ENCODE measurements at regions not wholly inside any gene's neighbourhood (a gene's known extent, or its start where the extent isn't known, plus 50 kb on each side); places are given as distances from the start of the nearest gene placed in this dataset.

DNA sequence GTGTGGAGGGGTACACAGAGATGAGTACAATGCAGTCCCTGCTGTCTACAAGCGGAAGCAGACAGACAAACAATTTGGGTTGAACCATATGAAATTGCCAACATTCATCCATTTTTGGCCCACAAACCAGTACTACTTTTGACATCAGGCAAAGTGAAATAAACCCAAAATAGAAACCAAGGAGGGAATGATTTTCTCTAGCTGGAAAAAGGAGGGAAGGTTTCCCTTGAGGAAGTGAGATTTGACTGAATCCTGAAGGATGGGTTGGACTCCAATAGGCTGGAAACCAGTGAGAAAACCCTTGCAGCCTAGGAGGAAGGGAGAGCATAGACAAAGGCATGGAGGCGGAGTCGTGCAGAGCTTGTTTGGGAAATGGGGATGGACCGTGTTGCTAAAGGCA, 63.5 kb upstream of the PJA1 start:
- no peak overlapping the region for H3K4me3 ChIP-seq (ENCODE audit: low read depth, low read length)
- TF ChIP-seq, protein P1, sequence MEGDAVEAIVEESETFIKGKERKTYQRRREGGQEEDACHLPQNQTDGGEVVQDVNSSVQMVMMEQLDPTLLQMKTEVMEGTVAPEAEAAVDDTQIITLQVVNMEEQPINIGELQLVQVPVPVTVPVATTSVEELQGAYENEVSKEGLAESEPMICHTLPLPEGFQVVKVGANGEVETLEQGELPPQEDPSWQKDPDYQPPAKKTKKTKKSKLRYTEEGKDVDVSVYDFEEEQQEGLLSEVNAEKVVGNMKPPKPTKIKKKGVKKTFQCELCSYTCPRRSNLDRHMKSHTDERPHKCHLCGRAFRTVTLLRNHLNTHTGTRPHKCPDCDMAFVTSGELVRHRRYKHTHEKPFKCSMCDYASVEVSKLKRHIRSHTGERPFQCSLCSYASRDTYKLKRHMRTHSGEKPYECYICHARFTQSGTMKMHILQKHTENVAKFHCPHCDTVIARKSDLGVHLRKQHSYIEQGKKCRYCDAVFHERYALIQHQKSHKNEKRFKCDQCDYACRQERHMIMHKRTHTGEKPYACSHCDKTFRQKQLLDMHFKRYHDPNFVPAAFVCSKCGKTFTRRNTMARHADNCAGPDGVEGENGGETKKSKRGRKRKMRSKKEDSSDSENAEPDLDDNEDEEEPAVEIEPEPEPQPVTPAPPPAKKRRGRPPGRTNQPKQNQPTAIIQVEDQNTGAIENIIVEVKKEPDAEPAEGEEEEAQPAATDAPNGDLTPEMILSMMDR (IDR thresholded peaks at IDR 0.05; ENCODE audit: insufficient read depth, low read depth, low read length, missing control alignments) = no peak
- no peak for DNase-seq (ENCODE audit: low read depth)

DNA sequence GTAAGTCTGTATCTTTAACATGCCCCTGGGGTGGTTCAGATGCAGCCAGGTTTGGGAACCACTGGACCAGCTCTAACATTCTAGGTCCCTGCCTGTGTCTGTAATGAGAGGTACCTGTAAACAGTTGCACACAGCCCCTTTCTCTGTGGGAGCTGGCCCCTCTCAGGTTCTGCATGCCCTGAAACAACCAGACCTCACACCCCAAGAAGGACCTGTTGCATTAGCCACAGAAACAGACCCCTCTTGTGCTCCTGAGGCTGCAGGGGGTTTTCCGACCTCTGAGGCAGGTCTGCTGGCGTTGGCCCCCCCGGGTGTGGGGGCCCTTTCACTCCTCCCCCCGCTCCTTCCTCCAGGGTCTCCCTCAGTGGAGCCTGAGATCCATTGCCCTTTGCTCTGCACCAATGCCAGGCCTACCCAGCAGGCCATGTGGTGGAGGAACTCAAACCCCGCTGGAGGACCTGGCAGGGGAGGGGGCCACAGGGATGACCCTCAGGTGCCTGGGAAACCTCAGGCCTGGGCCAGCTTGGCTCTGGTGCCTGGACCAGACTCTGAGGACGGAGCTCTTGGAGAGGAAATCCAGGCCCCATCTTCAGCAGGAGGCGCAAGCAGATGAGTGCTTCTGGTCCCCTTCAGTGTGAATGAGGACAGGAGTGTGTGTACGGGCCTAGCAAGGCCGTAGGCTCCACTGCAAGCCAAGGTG, 61.4 kb upstream of the PJA1 start:
- TF ChIP-seq, protein P1 (IDR thresholded peaks at IDR 0.05; ENCODE audit: insufficient read depth, low read depth, low read length, missing control alignments) = no peak
- no peak for DNase-seq (ENCODE audit: low read depth)
- H3K4me3 ChIP-seq (ENCODE audit: low read depth, low read length) = no peak overlapping the region

DNA sequence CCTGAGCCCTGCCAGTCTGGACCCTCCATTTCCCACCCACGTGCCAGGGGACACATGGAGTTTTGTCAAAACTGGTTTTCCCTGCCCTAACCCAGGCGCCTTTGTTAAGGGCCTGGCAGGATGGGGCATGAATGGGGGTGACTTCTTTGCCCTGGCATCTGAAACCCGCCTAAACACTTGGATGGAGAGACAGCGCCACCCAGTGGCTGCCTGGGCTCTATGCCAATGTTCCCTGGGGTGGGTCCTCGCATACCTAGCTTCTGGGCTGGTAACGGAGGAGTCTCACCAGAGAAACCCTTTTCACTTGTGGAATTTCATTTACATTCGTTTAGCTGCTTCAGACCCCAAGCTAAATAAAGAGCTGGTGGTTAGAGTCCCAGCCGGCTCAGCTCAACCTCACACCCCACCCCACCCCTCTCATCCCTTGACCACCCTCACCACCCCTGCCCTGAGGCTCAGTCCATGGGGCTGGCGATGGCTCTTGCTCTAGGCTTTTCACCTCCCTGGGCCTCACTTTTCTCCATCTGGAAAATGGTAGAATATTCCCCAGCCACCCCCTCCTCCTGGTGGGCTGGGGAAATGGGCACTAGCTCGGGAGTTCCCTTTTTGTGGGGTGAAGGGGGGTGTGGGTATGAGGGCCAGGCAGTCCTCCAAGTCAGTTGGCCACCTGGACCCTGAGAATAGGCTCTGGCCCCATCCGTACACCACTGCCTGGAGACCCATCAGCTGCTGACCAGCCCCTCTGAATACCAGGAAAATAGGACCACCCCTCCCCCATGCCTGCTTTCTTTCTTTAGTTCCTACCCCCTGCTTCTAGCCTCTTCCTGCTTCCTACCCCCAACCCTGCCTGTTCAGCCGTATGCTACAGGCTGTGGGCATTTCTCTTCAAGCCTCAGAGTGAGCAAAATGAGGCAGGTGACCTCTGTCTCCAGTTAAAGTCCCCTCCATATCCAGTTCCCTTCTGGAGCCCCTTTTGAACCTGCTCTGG, 57.1 kb upstream of the PJA1 start:
- no peak overlapping the region for H3K4me3 ChIP-seq (ENCODE audit: low read depth, low read length)
- DNase-seq (ENCODE audit: low read depth) = peak; percentile 59

DNA sequence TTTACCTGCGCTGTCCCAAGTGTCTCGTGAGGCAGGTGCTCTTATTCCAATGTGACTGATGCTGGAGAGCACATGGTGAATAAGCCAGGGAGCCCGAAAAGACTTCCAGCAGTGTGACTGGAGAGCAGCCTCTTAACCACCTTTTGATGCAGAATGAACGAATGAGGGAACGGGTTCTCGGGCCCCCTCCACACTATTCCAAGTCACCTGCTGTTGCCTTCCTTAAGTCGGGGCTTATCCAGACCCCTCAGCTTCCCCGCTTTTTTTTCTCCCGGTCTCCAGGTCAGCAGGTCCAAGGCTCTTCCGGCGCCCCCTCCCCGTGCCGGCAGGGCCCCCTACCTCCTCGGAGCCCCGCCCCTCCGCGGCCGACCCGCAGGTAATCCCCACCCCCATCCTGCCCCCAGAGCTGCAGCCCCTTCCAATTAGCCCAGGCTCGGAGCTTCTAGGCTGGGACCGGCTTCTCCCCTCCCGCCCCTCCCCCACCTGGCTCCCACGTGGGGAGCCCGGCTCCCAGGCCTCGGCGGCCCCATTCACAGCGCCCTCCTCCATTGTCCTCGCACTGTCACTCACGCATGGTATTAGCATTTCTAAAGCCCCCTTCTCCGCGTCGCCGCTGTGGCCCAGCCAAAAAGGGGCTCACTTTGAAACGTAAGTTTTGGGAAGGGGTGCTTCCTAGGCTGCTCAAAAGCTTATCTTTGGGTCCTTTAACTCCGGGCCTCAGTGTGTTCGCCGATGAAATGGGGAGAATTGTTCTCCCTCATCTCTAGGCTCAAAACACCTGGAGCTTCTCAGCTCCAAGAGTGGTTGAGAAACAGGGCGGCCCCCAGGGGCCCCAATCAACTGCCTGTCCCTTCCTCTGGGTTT, 56.2 kb upstream of the PJA1 start:
- TF ChIP-seq, protein P1 (IDR thresholded peaks at IDR 0.05; ENCODE audit: insufficient read depth, low read depth, low read length, missing control alignments) = no peak
- DNase-seq (ENCODE audit: low read depth) = no peak
- H3K4me3 ChIP-seq (ENCODE audit: low read depth, low read length) = no peak overlapping the region

More for the DNA sequence above, 57.1 kb upstream of the PJA1 start:
- TF ChIP-seq, protein P1 (IDR thresholded peaks at IDR 0.05; ENCODE audit: insufficient read depth, low read depth, low read length, missing control alignments) = peak; percentile 67

DNA sequence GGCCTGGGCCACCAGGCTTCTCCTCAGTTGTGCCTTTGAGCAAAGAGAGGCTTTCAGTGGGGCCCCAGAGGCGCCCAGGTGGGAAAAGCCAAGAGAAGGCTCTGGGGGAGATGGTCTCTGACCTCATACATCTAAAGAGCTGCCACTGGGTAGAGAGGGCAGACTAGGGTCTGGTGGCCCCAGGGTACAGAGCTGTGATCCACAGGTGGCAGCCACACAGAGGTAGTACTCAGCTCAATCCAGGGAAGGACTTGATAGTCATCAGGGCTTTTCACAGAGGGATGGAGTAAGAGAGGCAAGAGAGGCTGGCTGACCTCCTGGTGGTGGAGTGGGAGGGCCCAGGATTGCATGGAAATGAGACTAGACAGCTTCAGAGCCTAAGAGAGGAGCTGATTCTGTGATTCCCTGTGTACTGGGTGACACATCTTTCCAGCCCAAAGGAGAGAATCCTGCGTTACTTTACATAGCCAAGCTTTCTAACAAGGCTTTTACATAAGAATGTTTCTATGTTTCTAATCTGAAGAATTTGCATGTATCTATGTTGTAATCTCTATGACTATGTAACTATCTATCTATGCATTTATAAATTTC, 53.2 kb upstream of the PJA1 start:
- H3K4me3 ChIP-seq (ENCODE audit: low read depth, low read length) = no peak overlapping the region
- TF ChIP-seq, protein P1 (IDR thresholded peaks at IDR 0.05; ENCODE audit: insufficient read depth, low read depth, low read length, missing control alignments) = no peak
- DNase-seq (ENCODE audit: low read depth) = no peak

DNA sequence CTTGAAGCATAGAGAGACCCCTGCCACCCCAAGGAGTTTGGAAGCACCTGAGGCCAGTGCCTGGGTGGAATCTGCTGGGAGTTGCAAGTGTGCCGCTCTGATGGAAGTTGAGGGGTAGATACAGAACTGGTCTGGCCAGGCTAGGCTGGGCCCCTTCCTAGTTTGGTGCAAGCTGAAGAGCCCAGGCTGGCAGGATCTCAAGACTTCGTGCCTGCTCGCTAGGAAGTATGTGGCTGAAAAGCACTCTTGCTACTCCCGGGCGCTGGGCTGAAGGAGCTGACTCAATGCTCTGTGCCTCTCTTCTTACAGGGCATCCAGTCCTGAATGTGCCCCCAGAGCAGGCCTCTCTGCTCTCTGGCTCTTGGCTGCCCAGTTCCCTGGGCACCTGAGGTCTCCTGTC, 51.7 kb upstream of the PJA1 start:
- no peak for DNase-seq (ENCODE audit: low read depth)
- H3K4me3 ChIP-seq (ENCODE audit: low read depth, low read length) = no peak overlapping the region
- TF ChIP-seq, protein P1 (IDR thresholded peaks at IDR 0.05; ENCODE audit: insufficient read depth, low read depth, low read length, missing control alignments) = no peak

All from GM12865 (cell line).